ENCODE measurements at regions not wholly inside any gene's neighbourhood (a gene's known extent, or its start where the extent isn't known, plus 50 kb on each side); places are given as distances from the start of the nearest gene placed in this dataset.
"Not testable (repeated sequence)": the region's sequence is repeated elsewhere in the genome, so short reads cannot be mapped to it uniquely, and the experiment has no call there.

DNA sequence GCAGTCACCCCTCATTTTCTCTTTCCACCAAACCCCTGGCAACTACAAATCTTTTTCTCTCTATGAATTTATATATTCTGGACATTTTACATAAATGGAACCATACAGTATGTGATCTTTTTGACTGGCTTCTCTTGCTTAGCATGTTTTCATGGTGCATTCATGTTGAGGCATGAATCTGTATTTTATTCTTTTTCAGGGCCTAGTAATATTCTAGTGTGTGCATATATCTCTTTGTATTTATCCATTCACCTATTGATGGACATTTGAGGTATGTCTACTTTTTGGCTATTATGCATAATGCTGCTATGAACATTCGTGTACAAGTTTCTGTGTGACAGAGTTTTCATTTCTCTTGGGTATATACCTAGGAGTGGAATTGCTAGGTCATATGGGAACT, 78.2 kb downstream of the HACD1 start:
- POLR2A ChIA-PET (ENCODE audit: low non-redundant PET): no interaction called here
- no peak for DNase-seq (ENCODE audit: low spot score)
- H3K27ac ChIP-seq: no peak overlapping the region
- CTCF ChIA-PET: no interaction called here
- TF ChIP-seq, protein P1, sequence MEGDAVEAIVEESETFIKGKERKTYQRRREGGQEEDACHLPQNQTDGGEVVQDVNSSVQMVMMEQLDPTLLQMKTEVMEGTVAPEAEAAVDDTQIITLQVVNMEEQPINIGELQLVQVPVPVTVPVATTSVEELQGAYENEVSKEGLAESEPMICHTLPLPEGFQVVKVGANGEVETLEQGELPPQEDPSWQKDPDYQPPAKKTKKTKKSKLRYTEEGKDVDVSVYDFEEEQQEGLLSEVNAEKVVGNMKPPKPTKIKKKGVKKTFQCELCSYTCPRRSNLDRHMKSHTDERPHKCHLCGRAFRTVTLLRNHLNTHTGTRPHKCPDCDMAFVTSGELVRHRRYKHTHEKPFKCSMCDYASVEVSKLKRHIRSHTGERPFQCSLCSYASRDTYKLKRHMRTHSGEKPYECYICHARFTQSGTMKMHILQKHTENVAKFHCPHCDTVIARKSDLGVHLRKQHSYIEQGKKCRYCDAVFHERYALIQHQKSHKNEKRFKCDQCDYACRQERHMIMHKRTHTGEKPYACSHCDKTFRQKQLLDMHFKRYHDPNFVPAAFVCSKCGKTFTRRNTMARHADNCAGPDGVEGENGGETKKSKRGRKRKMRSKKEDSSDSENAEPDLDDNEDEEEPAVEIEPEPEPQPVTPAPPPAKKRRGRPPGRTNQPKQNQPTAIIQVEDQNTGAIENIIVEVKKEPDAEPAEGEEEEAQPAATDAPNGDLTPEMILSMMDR (conservative IDR thresholded peaks at IDR 0.05; ENCODE audit: low read depth): no peak

- no peak overlapping the region for H3K27ac ChIP-seq
- TF ChIP-seq, protein P1 (conservative IDR thresholded peaks at IDR 0.05; ENCODE audit: low read depth): no peak
- CTCF ChIA-PET: interaction anchor here (0.6 kb wide), 1 partner anchor 30 kb away, joined by 4 read pairs; no protein-coding TSS in a partner anchor
- POLR2A ChIA-PET (ENCODE audit: low non-redundant PET): no interaction called here
- DNase-seq (ENCODE audit: low spot score): no peak
Observed at GRCh38 chr10:17537281-17537680, 79.9 kb downstream of the HACD1 start.

- CTCF ChIA-PET: no interaction called here
- POLR2A ChIA-PET (ENCODE audit: low non-redundant PET): no interaction called here
- TF ChIP-seq, protein P1 (conservative IDR thresholded peaks at IDR 0.05; ENCODE audit: low read depth): no peak
Observed at GRCh38 chr10:17536221-17536620, 81.0 kb downstream of the HACD1 start.

DNA sequence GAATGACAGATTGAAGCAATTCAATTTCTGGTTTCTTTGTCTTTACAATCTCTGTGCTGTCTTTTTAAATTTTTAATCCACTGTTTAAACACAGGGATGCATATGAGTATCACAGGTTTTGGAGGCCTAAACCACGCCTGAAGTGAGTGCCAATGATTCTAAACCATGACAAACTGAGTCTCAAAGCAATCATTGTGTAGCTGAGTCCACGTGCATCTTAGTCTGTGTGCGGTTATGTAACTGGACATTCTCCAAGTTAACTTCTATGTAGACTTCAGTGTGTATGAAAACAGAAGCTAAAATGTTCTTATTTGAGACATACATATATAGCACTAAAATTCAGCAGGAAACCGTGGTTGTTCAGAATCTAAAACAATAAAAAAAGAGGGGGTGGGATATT, 79.3 kb upstream of the ST8SIA6 start:
- CTCF ChIA-PET: no interaction called here
- no peak for DNase-seq (ENCODE audit: low spot score)
- TF ChIP-seq, protein P1 (conservative IDR thresholded peaks at IDR 0.05; ENCODE audit: low read depth): no peak
- H3K27ac ChIP-seq: no peak overlapping the region
- POLR2A ChIA-PET (ENCODE audit: low non-redundant PET): no interaction called here

More at GRCh38 chr10:17536221-17536620, 81.0 kb downstream of the HACD1 start:
- no peak overlapping the region for H3K27ac ChIP-seq
- no peak for DNase-seq (ENCODE audit: low spot score)

DNA sequence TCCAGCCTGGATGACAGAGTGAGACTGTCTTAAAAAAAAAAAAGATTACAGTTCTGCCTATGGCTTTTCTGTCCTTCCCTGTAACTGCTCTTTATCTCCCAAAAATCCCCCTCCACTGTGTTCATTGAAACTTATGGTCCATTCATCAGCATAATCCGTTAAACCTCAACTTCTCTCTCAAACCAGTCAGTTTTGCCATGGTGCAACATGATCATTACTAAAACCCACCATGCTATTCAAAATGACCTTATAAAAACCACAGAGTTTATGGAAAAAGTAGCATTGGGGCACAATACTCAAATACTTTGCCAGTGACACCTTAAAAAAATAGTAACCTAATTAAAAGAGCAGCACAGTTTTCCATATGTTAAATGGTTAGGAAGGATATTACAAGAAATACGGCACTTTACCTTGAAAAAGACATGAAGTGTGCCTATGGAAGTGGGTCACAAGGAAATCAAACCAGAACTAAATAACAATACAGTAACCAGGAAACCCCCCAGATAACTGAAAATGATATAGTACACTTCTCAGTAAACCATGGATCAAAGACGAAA, 74.0 kb upstream of the ST8SIA6 start:
- POLR2A ChIA-PET (ENCODE audit: low non-redundant PET): no interaction called here
- peak overlapping the region; percentile 84; the same call in 1 of the 2 replicates for H3K27ac ChIP-seq
- no peak for DNase-seq (ENCODE audit: low spot score)
- TF ChIP-seq, protein P1 (conservative IDR thresholded peaks at IDR 0.05; ENCODE audit: low read depth): no peak
- CTCF ChIA-PET: interaction anchor here (0.7 kb wide), 1 partner anchor 162 kb away, joined by 5 read pairs; no protein-coding TSS in a partner anchor

GRCh38 chr10:17527514-17528146, 73.2 kb upstream of the ST8SIA6 start:
- peak overlapping the region; percentile 84 for H3K27ac ChIP-seq
- TF ChIP-seq, protein P1 (conservative IDR thresholded peaks at IDR 0.05; ENCODE audit: low read depth): no peak
- ChIA-PET CTCF (no interaction called here), POLR2A (ENCODE audit: low non-redundant PET) (no interaction called here)
- DNase-seq (ENCODE audit: low spot score): peak; percentile 86

DNA sequence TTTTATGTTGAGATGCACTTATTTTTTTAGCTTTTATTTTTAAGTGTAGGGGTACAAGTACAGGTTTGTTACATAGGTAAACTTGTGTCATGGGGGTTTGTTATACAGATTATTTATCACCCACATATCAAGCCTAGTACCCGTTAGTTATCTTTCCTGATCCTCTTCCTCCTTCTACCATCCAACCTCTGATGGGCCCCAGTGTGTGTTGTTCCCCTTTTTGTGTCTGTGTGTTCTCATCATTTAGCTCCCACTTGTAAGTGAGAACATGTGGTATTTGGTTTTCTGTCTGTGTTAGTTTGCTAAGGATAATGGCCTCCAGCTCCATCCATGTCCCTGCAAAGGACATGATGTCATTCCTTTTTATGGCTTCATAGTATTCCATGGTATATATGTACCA, 72.2 kb upstream of the ST8SIA6 start:
- DNase-seq (ENCODE audit: low spot score); CTCF ChIA-PET; POLR2A ChIA-PET (ENCODE audit: low non-redundant PET): not testable (repeated sequence)
- peak overlapping the region; percentile 69; the same call in 1 of the 2 replicates for H3K27ac ChIP-seq

Data from RWPE1 (cell line).